ENCODE measurements at regions not wholly inside any gene's neighbourhood (a gene's known extent, or its start where the extent isn't known, plus 50 kb on each side); places are given as distances from the start of the nearest gene placed in this dataset.

DNA sequence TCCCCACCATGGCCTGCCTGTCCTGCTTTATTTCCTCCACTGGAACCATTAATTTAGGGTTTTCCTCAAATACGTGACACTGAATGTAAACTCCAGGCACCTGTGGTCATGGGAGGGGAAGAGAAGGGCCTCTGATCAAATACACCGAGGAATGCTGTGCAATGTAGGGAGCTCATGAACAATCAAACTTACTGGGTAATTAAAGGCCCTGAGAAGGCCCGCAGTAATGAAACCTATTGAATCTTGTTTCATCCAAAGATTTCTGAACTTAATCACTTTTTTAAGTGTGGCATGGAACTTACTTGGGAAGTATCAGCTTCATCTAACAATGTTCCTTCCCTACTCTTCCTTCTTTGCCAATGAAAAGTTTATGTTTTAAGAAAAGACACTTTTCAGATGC lies 299.8 kb downstream of the MIAT start:
- WGBS, 2 donors = 81 to 90% methylated on average over 3 of the region's 3 CpGs
- H3K9me3 ChIP-seq (ENCODE audit: control insufficient read depth in 4 of 4, insufficient read depth in 3 of 4, low read length in 3 of 4) = no peaks in the 10 kb centered on the region
- peaks cover 0 to 15% (median 0%) of the 10 kb centered on the region in 5 donors for H3K4me1 ChIP-seq (ENCODE audit: control insufficient read depth in 5 of 5, insufficient read depth in 5 of 5, low read length in 5 of 5)
- H3K36me3 ChIP-seq (ENCODE audit: control insufficient read depth in 4 of 4, insufficient read depth in 4 of 4, low read length in 4 of 4) = no peaks in the 10 kb centered on the region
- peaks cover 4 to 41% (median 30%) of the 10 kb centered on the region in 3 donors for H3K27me3 ChIP-seq (ENCODE audit: control insufficient read depth in 3 of 3, insufficient read depth in 3 of 3, low read length in 2 of 3)
- no peak overlapping the region for H3K9ac ChIP-seq (ENCODE audit: insufficient read depth in 1 of 2, low read length in 2 of 2)
- no peak overlapping the region for H3K4me3 ChIP-seq
- no peak overlapping the region for H3K27ac ChIP-seq (ENCODE audit: low read depth in 1 of 2, low read length in 1 of 2)
- ATAC-seq (ENCODE audit: insufficient read depth, low FRiP score) (no peak), DNase-seq (no peak)
- TF ChIP-seq, protein P1, sequence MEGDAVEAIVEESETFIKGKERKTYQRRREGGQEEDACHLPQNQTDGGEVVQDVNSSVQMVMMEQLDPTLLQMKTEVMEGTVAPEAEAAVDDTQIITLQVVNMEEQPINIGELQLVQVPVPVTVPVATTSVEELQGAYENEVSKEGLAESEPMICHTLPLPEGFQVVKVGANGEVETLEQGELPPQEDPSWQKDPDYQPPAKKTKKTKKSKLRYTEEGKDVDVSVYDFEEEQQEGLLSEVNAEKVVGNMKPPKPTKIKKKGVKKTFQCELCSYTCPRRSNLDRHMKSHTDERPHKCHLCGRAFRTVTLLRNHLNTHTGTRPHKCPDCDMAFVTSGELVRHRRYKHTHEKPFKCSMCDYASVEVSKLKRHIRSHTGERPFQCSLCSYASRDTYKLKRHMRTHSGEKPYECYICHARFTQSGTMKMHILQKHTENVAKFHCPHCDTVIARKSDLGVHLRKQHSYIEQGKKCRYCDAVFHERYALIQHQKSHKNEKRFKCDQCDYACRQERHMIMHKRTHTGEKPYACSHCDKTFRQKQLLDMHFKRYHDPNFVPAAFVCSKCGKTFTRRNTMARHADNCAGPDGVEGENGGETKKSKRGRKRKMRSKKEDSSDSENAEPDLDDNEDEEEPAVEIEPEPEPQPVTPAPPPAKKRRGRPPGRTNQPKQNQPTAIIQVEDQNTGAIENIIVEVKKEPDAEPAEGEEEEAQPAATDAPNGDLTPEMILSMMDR (IDR thresholded peaks at IDR 0.05; ENCODE audit: control extremely low read depth, extremely low read depth) = no peak

DNA sequence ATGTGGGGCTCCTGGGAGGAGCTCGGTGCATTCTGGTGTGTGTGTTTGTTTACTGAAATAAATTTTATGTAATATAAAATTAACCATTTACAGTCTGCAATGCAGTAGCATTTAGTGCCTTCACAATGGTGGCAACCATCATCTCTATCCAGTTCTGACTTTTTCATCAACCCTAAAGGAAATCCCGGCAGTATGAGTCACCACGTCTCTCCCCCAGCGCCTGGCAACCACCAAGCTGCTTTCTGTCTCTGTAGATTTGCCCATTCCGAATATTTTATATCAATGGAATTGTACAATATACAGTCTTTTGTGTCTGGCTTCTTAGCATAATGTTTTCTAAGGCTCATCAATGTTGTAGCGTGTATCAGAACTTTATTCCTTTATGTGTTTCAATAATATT lies 300.5 kb downstream of the MIAT start:
- Histone ChIP-seq H3K9me3 (ENCODE audit: control insufficient read depth in 4 of 4, insufficient read depth in 3 of 4, low read length in 3 of 4) (no peaks in the 10 kb centered on the region), H3K27ac (ENCODE audit: low read depth in 1 of 2, low read length in 1 of 2) (no peak overlapping the region), H3K4me1 (ENCODE audit: control insufficient read depth in 5 of 5, insufficient read depth in 5 of 5, low read length in 5 of 5) (peaks cover 0 to 11% (median 0%) of the 10 kb centered on the region in 5 donors), H3K36me3 (ENCODE audit: control insufficient read depth in 4 of 4, insufficient read depth in 4 of 4, low read length in 4 of 4) (no peaks in the 10 kb centered on the region), H3K9ac (ENCODE audit: insufficient read depth in 1 of 2, low read length in 2 of 2) (no peak overlapping the region), H3K27me3 (ENCODE audit: control insufficient read depth in 3 of 3, insufficient read depth in 3 of 3, low read length in 2 of 3) (peaks cover 4 to 34% (median 23%) of the 10 kb centered on the region in 3 donors), H3K4me3 (no peak overlapping the region)
- TF ChIP-seq, protein P1 (IDR thresholded peaks at IDR 0.05; ENCODE audit: control extremely low read depth, extremely low read depth) = no peak
- ATAC-seq (ENCODE audit: insufficient read depth, low FRiP score) (no peak), DNase-seq (no peak)
- WGBS, 2 donors = 87 to 90% methylated on average over 6 of the region's 6 CpGs

DNA sequence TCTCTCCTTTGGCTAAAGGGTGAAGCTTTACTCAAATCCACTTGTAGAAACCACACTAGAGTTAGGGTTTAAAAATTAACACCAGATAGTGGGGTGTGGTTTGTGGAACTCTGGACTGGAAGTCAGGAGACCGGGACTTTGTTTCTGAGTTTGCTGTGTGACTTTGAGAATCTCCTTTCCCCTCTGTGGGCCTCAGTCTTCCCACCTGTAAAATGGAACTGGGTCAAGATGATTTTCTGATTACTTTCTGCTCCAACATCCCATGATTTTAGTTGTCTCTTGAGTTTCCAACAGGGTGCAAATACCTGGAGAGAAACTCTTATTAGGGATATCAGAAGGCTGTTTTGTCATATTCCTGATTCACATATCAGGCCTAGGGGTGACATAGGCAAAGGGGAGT lies 301.0 kb downstream of the MIAT start:
- H3K9me3 ChIP-seq (ENCODE audit: control insufficient read depth in 4 of 4, insufficient read depth in 3 of 4, low read length in 3 of 4) = no peaks in the 10 kb centered on the region
- no peak for DNase-seq
- no peak overlapping the region for H3K4me3 ChIP-seq
- no peak overlapping the region for H3K9ac ChIP-seq (ENCODE audit: insufficient read depth in 1 of 2, low read length in 2 of 2)
- no peaks in the 10 kb centered on the region for H3K36me3 ChIP-seq (ENCODE audit: control insufficient read depth in 4 of 4, insufficient read depth in 4 of 4, low read length in 4 of 4)
- peaks cover 0 to 11% (median 0%) of the 10 kb centered on the region in 5 donors for H3K4me1 ChIP-seq (ENCODE audit: control insufficient read depth in 5 of 5, insufficient read depth in 5 of 5, low read length in 5 of 5)
- no peak for ATAC-seq (ENCODE audit: insufficient read depth, low FRiP score)
- 64 to 87% methylated on average over 1 of the region's 1 CpG for WGBS, 2 donors
- no peak overlapping the region for H3K27ac ChIP-seq (ENCODE audit: low read depth in 1 of 2, low read length in 1 of 2)
- TF ChIP-seq, protein P1 (IDR thresholded peaks at IDR 0.05; ENCODE audit: control extremely low read depth, extremely low read depth) = no peak
- peaks cover 4 to 29% (median 18%) of the 10 kb centered on the region in 3 donors for H3K27me3 ChIP-seq (ENCODE audit: control insufficient read depth in 3 of 3, insufficient read depth in 3 of 3, low read length in 2 of 3)

DNA sequence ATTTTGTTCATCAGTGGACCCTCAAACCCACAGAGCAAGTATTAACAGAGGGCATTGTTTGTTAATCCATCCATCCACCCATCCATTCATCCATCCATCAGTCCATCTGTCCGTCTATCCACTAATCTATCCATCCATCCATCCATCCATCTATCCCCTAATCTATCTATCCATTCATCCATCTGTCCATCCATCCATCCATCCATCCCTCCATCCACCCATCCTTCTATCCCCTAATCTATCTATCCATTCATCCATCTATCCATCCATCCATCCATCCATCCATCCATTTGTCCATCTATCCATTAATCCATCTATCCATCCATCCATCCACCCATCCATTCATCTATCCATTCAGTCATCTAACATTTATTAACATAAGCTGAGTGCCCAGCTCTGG lies 307.3 kb downstream of the MIAT start:
- H3K36me3 ChIP-seq (ENCODE audit: control insufficient read depth in 4 of 4, insufficient read depth in 4 of 4, low read length in 4 of 4) = no peaks in the 10 kb centered on the region
- WGBS, 2 donors = 90% methylated on average over 1 of the region's 1 CpG
- peaks cover 0 to 8% (median 4%) of the 10 kb centered on the region in 4 donors for H3K9me3 ChIP-seq (ENCODE audit: control insufficient read depth in 4 of 4, insufficient read depth in 3 of 4, low read length in 3 of 4)
- no peak overlapping the region for H3K4me3 ChIP-seq
- DNase-seq (no peak), ATAC-seq (ENCODE audit: insufficient read depth, low FRiP score) (no peak)
- TF ChIP-seq, protein P1 (IDR thresholded peaks at IDR 0.05; ENCODE audit: control extremely low read depth, extremely low read depth) = no peak
- H3K4me1 ChIP-seq (ENCODE audit: control insufficient read depth in 5 of 5, insufficient read depth in 5 of 5, low read length in 5 of 5) = no peaks in the 10 kb centered on the region
- no peak overlapping the region for H3K27ac ChIP-seq (ENCODE audit: low read depth in 1 of 2, low read length in 1 of 2)
- no peak overlapping the region for H3K9ac ChIP-seq (ENCODE audit: insufficient read depth in 1 of 2, low read length in 2 of 2)
- H3K27me3 ChIP-seq (ENCODE audit: control insufficient read depth in 3 of 3, insufficient read depth in 3 of 3, low read length in 2 of 3) = peaks cover 0 to 9% (median 0%) of the 10 kb centered on the region in 3 donors

Data from lung (tissue), 11 donors.